ENCODE measurements at regions not wholly inside any gene's neighbourhood (a gene's known extent, or its start where the extent isn't known, plus 50 kb on each side); places are given as distances from the start of the nearest gene placed in this dataset.

DNA sequence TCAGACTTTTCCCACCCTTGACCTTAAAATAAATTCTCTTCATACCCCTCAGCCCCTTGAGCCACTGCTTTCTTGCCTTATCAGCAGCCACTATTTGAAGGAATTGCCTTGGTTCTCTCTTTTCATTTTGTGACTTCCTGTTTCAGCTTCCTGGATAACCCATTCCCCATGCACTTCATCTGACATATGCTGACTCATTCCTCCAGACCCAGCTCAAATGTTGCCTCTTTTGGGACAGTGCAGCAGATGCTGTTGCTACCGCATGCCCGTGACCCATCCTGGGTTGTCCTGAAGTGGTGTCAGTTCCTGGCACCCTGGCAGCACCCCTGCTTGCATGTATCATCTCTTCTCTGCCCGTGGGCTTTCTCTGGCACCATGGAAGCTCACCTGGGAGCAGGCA lies 496.1 kb downstream of the PTPRU start:
- no peaks in the 10 kb centered on the region for H3K9me3 ChIP-seq
- CTCF ChIA-PET: no interaction called here
- Mint-ChIP-seq H3K9me3 (ENCODE audit: unreplicated experiment) (no peaks in the 10 kb centered on the region), H3K36me3 (ENCODE audit: insufficient read depth, unreplicated experiment) (no peaks in the 10 kb centered on the region), H3K27ac (ENCODE audit: unreplicated experiment) (no peak overlapping the region), H3K27me3 (ENCODE audit: insufficient read depth, unreplicated experiment) (peaks cover 4% of the 10 kb centered on the region), H3K4me3 (ENCODE audit: unreplicated experiment) (no peak overlapping the region), H3K4me1 (ENCODE audit: low read depth, unreplicated experiment) (no peaks in the 10 kb centered on the region)
- H3K36me3 ChIP-seq (ENCODE audit: control insufficient read depth, insufficient read depth, low read length): no peaks in the 10 kb centered on the region
- H3K4me3 ChIP-seq (ENCODE audit: low read depth, low read length): no peak overlapping the region
- no peak for DNase-seq
- intact Hi-C loops (cut with micrococcal nuclease; ENCODE audit: unreplicated experiment): no loop called here
- TF ChIP-seq, protein P1, sequence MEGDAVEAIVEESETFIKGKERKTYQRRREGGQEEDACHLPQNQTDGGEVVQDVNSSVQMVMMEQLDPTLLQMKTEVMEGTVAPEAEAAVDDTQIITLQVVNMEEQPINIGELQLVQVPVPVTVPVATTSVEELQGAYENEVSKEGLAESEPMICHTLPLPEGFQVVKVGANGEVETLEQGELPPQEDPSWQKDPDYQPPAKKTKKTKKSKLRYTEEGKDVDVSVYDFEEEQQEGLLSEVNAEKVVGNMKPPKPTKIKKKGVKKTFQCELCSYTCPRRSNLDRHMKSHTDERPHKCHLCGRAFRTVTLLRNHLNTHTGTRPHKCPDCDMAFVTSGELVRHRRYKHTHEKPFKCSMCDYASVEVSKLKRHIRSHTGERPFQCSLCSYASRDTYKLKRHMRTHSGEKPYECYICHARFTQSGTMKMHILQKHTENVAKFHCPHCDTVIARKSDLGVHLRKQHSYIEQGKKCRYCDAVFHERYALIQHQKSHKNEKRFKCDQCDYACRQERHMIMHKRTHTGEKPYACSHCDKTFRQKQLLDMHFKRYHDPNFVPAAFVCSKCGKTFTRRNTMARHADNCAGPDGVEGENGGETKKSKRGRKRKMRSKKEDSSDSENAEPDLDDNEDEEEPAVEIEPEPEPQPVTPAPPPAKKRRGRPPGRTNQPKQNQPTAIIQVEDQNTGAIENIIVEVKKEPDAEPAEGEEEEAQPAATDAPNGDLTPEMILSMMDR (IDR thresholded peaks at IDR 0.05; ENCODE audit: insufficient read depth in 1 of 2, low read depth in 1 of 2, low read length in 1 of 2, severe bottlenecking in 1 of 2, unreplicated experiment in 1 of 2): no peak
- no peaks in the 10 kb centered on the region for H3K4me1 ChIP-seq
- no peaks in the 10 kb centered on the region for H3K27me3 ChIP-seq (replicated peaks; ENCODE audit: control insufficient read depth, insufficient read depth, low read length)
- no TSS peak for BruUV-seq (replicated peaks)
- POLR2A ChIA-PET: no interaction called here

DNA sequence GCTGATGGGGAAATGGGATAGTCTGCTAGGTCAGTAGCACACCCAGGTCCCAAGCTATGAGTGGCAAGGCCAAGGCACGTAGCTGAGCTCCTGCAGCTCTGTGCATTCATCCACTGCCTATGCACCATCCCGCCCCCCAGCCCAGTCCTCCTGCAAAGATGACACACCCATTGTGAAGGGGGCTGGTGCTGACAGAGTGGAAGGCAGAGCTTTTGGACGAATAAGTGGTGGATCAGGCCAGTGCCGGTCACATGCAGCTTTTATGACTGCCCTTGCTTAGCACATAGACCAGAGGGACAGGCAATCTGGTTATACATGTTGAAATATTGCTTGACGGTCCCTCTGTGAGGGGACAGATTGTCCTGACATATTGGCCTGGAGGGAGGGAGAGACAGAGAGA lies 494.3 kb downstream of the PTPRU start:
- Mint-ChIP-seq H3K4me3 (ENCODE audit: unreplicated experiment) (no peak overlapping the region), H3K27me3 (ENCODE audit: insufficient read depth, unreplicated experiment) (peaks cover 4% of the 10 kb centered on the region), H3K36me3 (ENCODE audit: insufficient read depth, unreplicated experiment) (no peaks in the 10 kb centered on the region), H3K27ac (ENCODE audit: unreplicated experiment) (no peak overlapping the region), H3K4me1 (ENCODE audit: low read depth, unreplicated experiment) (no peaks in the 10 kb centered on the region), H3K9me3 (ENCODE audit: unreplicated experiment) (no peaks in the 10 kb centered on the region)
- TF ChIP-seq, protein P1 (IDR thresholded peaks at IDR 0.05; ENCODE audit: insufficient read depth in 1 of 2, low read depth in 1 of 2, low read length in 1 of 2, severe bottlenecking in 1 of 2, unreplicated experiment in 1 of 2): no peak
- intact Hi-C loops (cut with micrococcal nuclease; ENCODE audit: unreplicated experiment): no loop called here
- BruUV-seq (replicated peaks): no TSS peak
- CTCF ChIA-PET: no interaction called here
- POLR2A ChIA-PET: no interaction called here
- Histone ChIP-seq H3K4me1 (no peaks in the 10 kb centered on the region), H3K27me3 (replicated peaks; ENCODE audit: control insufficient read depth, insufficient read depth, low read length) (no peaks in the 10 kb centered on the region), H3K4me3 (ENCODE audit: low read depth, low read length) (no peak overlapping the region), H3K9me3 (no peaks in the 10 kb centered on the region), H3K36me3 (ENCODE audit: control insufficient read depth, insufficient read depth, low read length) (no peaks in the 10 kb centered on the region)
- no peak for DNase-seq

DNA sequence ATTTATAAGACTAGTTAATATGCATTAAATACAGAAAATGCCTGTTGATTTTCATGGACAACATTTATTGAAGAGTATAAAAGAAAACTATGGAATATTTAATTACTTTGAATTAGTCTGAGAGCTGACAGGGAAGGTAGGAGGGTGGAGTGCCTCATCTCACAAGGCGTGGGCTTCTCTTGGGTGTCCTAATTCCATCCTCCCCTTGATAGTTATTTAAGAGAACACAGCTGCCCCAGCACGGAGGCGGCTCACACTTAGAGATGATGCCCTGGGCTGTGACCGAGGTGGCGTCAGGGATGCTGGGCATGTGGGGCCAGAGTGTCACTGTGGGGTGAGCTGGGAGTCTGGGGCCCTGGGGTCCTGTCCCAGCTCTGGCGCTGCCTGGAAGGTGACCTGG lies 493.0 kb downstream of the PTPRU start:
- Histone ChIP-seq H3K9me3 (no peaks in the 10 kb centered on the region), H3K36me3 (ENCODE audit: control insufficient read depth, insufficient read depth, low read length) (no peaks in the 10 kb centered on the region), H3K4me3 (ENCODE audit: low read depth, low read length) (no peak overlapping the region), H3K27me3 (replicated peaks; ENCODE audit: control insufficient read depth, insufficient read depth, low read length) (no peaks in the 10 kb centered on the region), H3K4me1 (no peaks in the 10 kb centered on the region)
- Mint-ChIP-seq H3K4me1 (ENCODE audit: low read depth, unreplicated experiment) (no peaks in the 10 kb centered on the region), H3K36me3 (ENCODE audit: insufficient read depth, unreplicated experiment) (no peaks in the 10 kb centered on the region), H3K9me3 (ENCODE audit: unreplicated experiment) (no peaks in the 10 kb centered on the region), H3K27me3 (ENCODE audit: insufficient read depth, unreplicated experiment) (peaks cover 4% of the 10 kb centered on the region), H3K27ac (ENCODE audit: unreplicated experiment) (no peak overlapping the region), H3K4me3 (ENCODE audit: unreplicated experiment) (no peak overlapping the region)
- TF ChIP-seq, protein P1 (IDR thresholded peaks at IDR 0.05; ENCODE audit: insufficient read depth in 1 of 2, low read depth in 1 of 2, low read length in 1 of 2, severe bottlenecking in 1 of 2, unreplicated experiment in 1 of 2): no peak
- BruUV-seq (replicated peaks): no TSS peak
- no peak for DNase-seq
- ChIA-PET POLR2A (no interaction called here), CTCF (no interaction called here)
- intact Hi-C loops (cut with micrococcal nuclease; ENCODE audit: unreplicated experiment): no loop called here
